ENCODE measurements at regions not wholly inside any gene's neighbourhood (a gene's known extent, or its start where the extent isn't known, plus 50 kb on each side); places are given as distances from the start of the nearest gene placed in this dataset.
"Not testable (repeated sequence)": the region's sequence is repeated elsewhere in the genome, so short reads cannot be mapped to it uniquely, and the experiment has no call there.

DNA sequence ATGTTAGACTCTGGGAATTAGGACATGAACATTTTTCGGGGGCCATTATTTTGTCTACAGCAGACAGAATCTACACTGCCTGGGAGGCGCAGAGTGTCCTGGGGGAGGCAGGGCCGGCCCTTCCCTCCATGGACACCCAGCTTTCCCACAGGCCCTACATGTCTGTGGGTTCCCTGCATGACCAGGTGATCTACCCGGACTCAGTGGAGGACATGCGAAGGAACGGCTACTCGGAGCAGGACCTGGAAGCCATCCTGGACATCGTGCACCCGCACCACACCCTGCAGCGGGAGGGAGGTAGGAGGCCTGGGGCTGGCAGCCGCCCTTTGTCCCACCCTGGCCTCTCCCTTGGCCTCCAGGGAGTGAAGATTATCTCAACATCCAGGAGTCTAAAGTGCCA is 205.1 kb downstream of the CCT8L2 start:
- H3K4me3 ChIP-seq (ENCODE audit: low read length); H3K27ac ChIP-seq (ENCODE audit: low read depth, low read length); H3F3A ChIP-seq (ENCODE audit: control insufficient read depth, insufficient read depth); H3K4me1 ChIP-seq (ENCODE audit: control insufficient read depth, low read length); H3K9me2 ChIP-seq (replicated peaks; ENCODE audit: control insufficient read depth, low read length); H3K4me2 ChIP-seq (ENCODE audit: low read length); H4K20me1 ChIP-seq (ENCODE audit: control insufficient read depth, insufficient read depth, low read depth, low read length); H3K27me3 ChIP-seq (ENCODE audit: control insufficient read depth, low read length); H3K36me3 ChIP-seq (ENCODE audit: control insufficient read depth, low read length); H3K9me3 ChIP-seq (ENCODE audit: control insufficient read depth, insufficient read depth, low read length); H3K79me2 ChIP-seq (ENCODE audit: control insufficient read depth, low read length): not testable (repeated sequence)

DNA sequence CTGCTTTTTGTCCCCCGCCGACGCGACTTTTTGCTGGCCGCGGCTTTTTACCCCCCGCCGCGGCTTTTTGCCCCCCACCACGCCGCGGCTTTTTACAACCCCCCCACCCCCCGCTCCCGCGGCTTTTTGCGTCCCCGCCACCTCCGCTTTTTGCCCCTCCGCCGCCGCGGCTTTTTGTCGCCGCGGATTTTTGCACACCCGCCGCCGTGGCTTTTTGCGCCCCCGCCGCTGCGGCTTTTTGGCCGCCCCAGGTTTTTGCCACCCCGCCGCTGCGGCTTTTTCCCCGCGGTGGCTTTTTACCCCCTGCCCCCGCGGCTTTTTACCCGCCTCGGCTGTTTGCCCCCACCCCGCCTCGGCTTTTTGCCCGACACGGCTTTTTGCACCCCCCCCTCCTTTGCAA is 205.5 kb downstream of the CCT8L2 start:
- no peak overlapping the region for H3K4me2 ChIP-seq (ENCODE audit: low read length)
- no peaks in the 10 kb centered on the region; the same call in 1 of the 2 replicates for H3K9me3 ChIP-seq (ENCODE audit: control insufficient read depth, insufficient read depth, low read length)
- H3F3A ChIP-seq (ENCODE audit: control insufficient read depth, insufficient read depth) = no peaks in the 10 kb centered on the region
- no peaks in the 10 kb centered on the region for H3K27me3 ChIP-seq (ENCODE audit: control insufficient read depth, low read length)
- H3K9me2 ChIP-seq (replicated peaks; ENCODE audit: control insufficient read depth, low read length) = no peaks in the 10 kb centered on the region
- H3K4me3 ChIP-seq (ENCODE audit: low read length) = no peak overlapping the region
- no peak for TF ChIP-seq EZH2phosphoT487 (IDR thresholded peaks at IDR 0.05; ENCODE audit: borderline replicate concordance, low read length)
- TF ChIP-seq, protein P1, sequence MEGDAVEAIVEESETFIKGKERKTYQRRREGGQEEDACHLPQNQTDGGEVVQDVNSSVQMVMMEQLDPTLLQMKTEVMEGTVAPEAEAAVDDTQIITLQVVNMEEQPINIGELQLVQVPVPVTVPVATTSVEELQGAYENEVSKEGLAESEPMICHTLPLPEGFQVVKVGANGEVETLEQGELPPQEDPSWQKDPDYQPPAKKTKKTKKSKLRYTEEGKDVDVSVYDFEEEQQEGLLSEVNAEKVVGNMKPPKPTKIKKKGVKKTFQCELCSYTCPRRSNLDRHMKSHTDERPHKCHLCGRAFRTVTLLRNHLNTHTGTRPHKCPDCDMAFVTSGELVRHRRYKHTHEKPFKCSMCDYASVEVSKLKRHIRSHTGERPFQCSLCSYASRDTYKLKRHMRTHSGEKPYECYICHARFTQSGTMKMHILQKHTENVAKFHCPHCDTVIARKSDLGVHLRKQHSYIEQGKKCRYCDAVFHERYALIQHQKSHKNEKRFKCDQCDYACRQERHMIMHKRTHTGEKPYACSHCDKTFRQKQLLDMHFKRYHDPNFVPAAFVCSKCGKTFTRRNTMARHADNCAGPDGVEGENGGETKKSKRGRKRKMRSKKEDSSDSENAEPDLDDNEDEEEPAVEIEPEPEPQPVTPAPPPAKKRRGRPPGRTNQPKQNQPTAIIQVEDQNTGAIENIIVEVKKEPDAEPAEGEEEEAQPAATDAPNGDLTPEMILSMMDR (IDR thresholded peaks at IDR 0.05; ENCODE audit: low read depth, low read length, poor library complexity, severe bottlenecking) = no peak
- H3K36me3 ChIP-seq (ENCODE audit: control insufficient read depth, low read length) = no peaks in the 10 kb centered on the region
- H3K4me1 ChIP-seq (ENCODE audit: control insufficient read depth, low read length) = no peaks in the 10 kb centered on the region
- H3K79me2 ChIP-seq (ENCODE audit: control insufficient read depth, low read length) = no peaks in the 10 kb centered on the region
- no peak overlapping the region for H3K27ac ChIP-seq (ENCODE audit: low read depth, low read length)
- H4K20me1 ChIP-seq (ENCODE audit: control insufficient read depth, insufficient read depth, low read depth, low read length) = no peaks in the 10 kb centered on the region

DNA sequence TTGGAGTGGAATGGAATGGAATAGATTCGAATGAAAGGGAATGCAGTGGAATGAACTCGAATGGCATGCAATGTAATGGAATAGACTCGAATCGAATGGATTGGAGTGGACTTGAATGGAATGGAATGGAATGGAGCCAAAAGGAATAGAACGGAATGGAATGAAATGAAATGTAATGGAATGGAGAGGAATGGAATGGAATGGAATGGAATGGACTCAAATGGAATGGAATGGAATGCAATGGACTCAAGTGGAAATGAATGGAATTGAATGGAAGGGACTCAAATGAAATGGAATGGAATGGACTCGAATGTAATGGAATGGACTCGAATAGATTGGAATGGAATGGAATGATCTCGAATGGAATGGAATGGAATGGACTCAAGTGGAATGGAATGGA is 231.3 kb downstream of the CCT8L2 start:
- H3K79me2 ChIP-seq (ENCODE audit: control insufficient read depth, low read length); H3K9me3 ChIP-seq (ENCODE audit: control insufficient read depth, insufficient read depth, low read length); H4K20me1 ChIP-seq (ENCODE audit: control insufficient read depth, insufficient read depth, low read depth, low read length); H3K9me2 ChIP-seq (replicated peaks; ENCODE audit: control insufficient read depth, low read length); H3K27ac ChIP-seq (ENCODE audit: low read depth, low read length); H3K4me2 ChIP-seq (ENCODE audit: low read length); H3K4me3 ChIP-seq (ENCODE audit: low read length); H3K36me3 ChIP-seq (ENCODE audit: control insufficient read depth, low read length); H3K4me1 ChIP-seq (ENCODE audit: control insufficient read depth, low read length); H3F3A ChIP-seq (ENCODE audit: control insufficient read depth, insufficient read depth); H3K27me3 ChIP-seq (ENCODE audit: control insufficient read depth, low read length): not testable (repeated sequence)

DNA sequence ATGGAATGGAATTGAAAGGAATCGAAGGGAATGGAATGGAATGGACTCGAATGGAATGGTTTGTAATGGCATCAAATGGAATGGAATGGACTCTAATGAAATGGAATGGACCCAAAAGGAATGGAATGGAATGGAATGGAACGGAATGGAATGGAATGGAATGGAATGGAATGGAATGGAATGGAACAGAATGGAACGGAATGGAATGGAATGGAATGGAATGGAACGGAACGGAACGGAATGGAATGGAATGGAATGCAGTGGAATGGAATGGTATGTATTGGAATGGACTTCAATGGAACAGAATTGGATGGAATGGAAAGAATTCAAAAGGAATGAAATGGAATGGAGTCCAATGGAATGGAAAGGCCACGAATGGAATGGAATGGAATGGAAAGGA is 240.0 kb downstream of the CCT8L2 start:
- not testable (repeated sequence) for H3F3A ChIP-seq (ENCODE audit: control insufficient read depth, insufficient read depth); H3K27ac ChIP-seq (ENCODE audit: low read depth, low read length); H3K4me2 ChIP-seq (ENCODE audit: low read length); H3K79me2 ChIP-seq (ENCODE audit: control insufficient read depth, low read length); H3K9me2 ChIP-seq (replicated peaks; ENCODE audit: control insufficient read depth, low read length); H3K4me3 ChIP-seq (ENCODE audit: low read length); H3K4me1 ChIP-seq (ENCODE audit: control insufficient read depth, low read length); H4K20me1 ChIP-seq (ENCODE audit: control insufficient read depth, insufficient read depth, low read depth, low read length); H3K9me3 ChIP-seq (ENCODE audit: control insufficient read depth, insufficient read depth, low read length); H3K36me3 ChIP-seq (ENCODE audit: control insufficient read depth, low read length); H3K27me3 ChIP-seq (ENCODE audit: control insufficient read depth, low read length)

DNA sequence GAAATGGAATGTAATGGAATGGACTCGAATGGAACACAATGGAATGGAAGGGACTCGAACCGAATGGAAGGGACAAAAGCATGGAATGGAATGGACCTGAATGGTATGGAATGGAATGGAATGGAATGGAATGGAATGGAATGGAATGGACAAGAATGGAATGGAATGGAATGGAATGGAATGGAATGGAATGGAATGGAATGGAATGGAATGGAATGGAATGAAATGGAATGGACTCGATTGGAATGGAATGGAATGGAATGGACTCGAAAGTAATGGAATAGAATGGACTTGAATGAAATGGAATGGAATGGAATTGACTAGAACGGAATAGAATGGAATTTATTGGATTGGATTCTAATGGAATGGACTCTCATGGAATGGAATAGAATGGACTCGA is 245.5 kb downstream of the CCT8L2 start:
- not testable (repeated sequence) for H3K4me2 ChIP-seq (ENCODE audit: low read length); H3K36me3 ChIP-seq (ENCODE audit: control insufficient read depth, low read length); H3K9me2 ChIP-seq (replicated peaks; ENCODE audit: control insufficient read depth, low read length); H4K20me1 ChIP-seq (ENCODE audit: control insufficient read depth, insufficient read depth, low read depth, low read length); H3K27ac ChIP-seq (ENCODE audit: low read depth, low read length); H3K27me3 ChIP-seq (ENCODE audit: control insufficient read depth, low read length); H3K9me3 ChIP-seq (ENCODE audit: control insufficient read depth, insufficient read depth, low read length); H3K79me2 ChIP-seq (ENCODE audit: control insufficient read depth, low read length); H3K4me1 ChIP-seq (ENCODE audit: control insufficient read depth, low read length); H3F3A ChIP-seq (ENCODE audit: control insufficient read depth, insufficient read depth); H3K4me3 ChIP-seq (ENCODE audit: low read length)

DNA sequence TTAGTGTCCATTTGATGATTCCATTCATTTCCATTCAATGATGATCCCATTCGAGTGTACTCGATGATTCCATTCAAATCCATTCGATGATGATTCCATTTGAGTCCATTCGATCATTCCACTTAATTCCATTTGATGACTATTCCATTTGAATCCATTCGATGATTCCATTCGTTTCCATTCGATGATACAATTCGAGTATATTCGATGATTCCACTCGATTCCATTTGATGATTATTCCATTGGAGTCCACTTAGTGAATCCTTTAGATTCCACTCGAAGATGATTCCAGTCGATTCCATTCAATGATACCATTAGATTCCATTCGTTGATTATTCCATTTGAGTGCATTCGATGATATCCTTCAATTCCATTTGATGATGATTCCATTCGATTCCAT is 277.0 kb downstream of the CCT8L2 start:
- H3K79me2 ChIP-seq (ENCODE audit: control insufficient read depth, low read length); H3K4me3 ChIP-seq (ENCODE audit: low read length); H3K9me2 ChIP-seq (replicated peaks; ENCODE audit: control insufficient read depth, low read length); H3K4me1 ChIP-seq (ENCODE audit: control insufficient read depth, low read length); H3K27me3 ChIP-seq (ENCODE audit: control insufficient read depth, low read length); H3K27ac ChIP-seq (ENCODE audit: low read depth, low read length); H3F3A ChIP-seq (ENCODE audit: control insufficient read depth, insufficient read depth); H3K4me2 ChIP-seq (ENCODE audit: low read length); H3K36me3 ChIP-seq (ENCODE audit: control insufficient read depth, low read length); H3K9me3 ChIP-seq (ENCODE audit: control insufficient read depth, insufficient read depth, low read length); H4K20me1 ChIP-seq (ENCODE audit: control insufficient read depth, insufficient read depth, low read depth, low read length): not testable (repeated sequence)
